Hematopoietic multipotent progenitor cell treated with erythropoietin and hydrocortisone succinate and interleukin-3 and kit ligand, for 15 days (in vitro differentiated cells): ENCODE measurements at regions not wholly inside any gene's neighbourhood (a gene's known extent, or its start where the extent isn't known, plus 50 kb on each side); places are given as distances from the start of the nearest gene placed in this dataset.
"Not testable (repeated sequence)": the region's sequence is repeated elsewhere in the genome, so short reads cannot be mapped to it uniquely, and the experiment has no call there.

Experiments
- DNase-seq: peaks from one replicate; pipeline ENCODE4 v3.0.0-alpha.2; 2015; ENCODE audit warnings: low spot score

DNA sequence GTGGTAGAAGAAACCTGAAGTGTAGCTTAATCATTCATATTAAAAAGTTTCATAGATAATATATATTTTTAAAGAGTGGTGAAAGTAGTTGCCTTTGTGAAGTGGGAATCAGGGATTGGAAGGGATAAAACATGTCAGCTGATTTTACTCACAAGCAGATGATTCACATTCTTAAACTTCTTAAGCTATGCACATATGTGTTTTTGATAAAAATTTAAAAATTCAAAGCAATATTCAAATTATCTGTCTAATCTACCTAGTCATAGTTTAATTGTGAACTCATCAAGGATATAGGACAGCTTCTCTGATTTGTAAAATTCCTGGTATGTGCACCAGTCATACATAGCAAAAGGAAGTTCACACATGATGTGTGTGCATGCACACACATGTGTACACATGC lies 520.6 kb upstream of the PITX2 start:
- no peak for DNase-seq

DNA sequence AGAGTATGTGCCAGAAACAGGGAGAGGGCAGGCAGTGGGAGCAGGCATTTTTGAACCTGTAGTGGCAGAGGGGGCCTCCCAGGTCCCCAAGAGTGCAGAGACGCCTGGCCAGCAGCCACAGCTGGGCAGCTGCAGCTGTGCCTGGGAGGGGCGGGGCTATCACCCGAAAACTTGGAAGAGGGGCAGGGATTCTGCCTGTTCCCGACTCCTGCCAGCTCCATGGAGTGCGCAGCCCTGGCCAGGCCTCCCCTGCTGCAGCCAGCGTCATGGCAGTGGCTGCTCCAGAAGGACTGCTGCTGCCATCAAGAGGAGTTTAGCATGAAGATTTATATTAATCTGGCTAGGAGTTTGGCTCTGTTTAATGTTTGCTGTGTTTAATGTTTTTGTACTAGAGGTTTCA lies 532.1 kb upstream of the PITX2 start:
- DNase-seq = no peak

DNA sequence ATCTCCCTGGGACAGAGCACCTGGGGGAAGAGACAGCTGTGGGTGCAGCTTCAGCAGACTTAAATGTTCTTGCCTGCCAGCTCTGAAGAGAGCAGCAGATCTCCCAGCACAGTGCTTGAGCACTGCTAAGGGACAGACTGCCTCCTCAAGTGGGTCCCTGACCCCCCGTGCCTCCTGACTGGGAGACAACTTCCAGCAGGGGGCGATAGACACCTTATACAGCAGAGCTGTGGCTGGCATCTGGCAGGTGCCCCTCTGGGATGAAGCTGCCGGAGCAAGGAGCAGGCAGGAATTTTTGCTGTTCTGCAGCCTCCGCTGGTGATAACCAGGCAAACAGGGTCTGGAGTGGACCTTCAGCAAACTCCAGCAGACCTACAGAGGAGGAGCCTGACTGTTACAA lies 541.7 kb upstream of the PITX2 start:
- not testable (repeated sequence) for DNase-seq

DNA sequence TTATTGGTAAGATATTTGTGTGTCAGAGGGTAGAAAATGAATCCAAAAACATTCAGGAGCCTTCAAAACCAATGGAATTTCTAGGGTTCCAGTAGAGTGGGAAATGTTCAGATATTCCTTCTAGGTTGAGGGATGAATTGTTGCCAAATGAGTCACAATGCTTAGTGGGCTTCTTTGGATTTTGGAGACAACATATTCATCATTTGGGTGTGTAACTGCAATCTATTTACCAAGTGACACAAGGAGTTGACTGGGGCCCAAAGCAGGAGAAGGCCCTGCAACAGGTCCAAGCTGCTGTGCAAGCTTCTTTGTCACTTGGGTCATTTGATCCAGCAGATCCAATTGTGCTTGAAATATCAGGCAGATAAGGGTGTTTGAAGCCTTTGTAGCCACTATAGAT lies 551.5 kb upstream of the PITX2 start:
- no peak for DNase-seq

DNA sequence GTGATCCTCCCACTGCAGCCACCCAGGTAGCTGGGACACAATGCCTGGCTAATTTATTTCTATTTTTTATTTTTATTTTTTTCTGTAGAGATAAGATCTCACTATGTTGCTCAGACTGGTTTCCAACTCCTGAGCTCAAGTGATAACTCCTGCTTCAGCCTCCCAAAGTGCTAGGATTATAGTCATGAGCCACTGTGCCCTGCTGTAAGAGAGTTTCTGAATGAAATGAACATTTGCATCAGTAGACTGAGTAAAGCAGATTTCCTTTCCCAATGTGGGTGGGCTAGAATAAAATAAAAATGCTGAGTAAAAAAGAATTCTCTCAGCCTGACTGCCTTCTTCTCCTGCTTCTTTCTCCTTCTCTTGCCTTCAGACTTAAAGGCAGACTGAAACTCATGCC lies 555.4 kb upstream of the PITX2 start:
- no peak for DNase-seq

DNA sequence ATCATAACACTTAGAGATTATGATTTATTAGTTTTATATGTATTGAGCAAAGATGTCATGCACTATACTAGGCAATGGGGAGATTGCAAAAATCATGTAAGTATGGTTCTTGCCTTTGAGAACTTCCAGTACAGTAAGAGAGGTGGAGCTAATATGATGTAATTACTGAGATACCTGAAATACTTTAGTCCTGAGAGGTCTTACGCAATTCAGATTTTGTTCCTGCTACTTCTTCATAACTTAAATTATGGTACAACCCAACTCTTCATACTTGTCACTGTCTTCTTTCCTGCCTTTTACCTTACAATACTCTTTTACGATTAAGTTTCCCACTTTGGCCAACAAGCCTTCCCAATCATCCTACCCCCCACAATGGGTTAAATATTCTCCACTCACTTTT lies 564.2 kb upstream of the PITX2 start:
- no peak for DNase-seq

DNA sequence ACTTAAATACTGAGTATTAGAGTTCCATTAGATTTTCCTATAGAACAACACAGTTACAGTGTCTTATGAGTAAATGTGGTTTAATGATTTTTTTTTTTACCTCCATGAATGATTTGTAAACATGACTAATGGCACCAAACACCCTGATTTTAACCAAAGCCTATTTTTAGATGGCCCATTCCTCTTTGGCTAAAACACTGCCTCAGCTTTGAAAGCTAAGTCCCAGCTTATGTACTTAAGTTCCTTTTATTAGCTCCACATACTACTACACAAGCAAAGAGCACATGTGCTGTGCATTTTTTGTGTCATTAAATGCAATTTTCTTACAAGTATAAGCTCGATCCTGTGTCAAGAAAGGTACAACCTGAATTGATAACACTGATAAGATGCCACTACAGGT lies 575.6 kb upstream of the PITX2 start:
- DNase-seq = no peak

DNA sequence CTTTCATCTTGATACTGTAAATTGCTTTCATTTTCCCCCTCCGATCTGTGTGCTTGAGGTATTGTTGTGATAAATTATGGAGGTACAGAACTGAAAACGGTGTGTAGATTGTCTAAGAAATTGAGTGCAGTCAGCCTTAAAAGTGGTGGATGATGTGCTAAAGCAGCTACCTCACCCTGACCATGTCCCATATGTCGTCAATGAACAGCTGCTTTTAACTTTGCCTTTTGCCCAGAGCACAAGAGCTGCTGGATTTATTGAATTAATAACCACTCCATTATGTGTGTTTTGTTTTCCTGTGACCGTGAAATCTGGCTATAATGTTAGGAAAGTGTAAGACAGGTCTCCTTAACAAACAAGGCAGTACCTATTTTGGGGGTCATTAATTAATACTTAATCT lies 581.9 kb upstream of the PITX2 start:
- no peak for DNase-seq

DNA sequence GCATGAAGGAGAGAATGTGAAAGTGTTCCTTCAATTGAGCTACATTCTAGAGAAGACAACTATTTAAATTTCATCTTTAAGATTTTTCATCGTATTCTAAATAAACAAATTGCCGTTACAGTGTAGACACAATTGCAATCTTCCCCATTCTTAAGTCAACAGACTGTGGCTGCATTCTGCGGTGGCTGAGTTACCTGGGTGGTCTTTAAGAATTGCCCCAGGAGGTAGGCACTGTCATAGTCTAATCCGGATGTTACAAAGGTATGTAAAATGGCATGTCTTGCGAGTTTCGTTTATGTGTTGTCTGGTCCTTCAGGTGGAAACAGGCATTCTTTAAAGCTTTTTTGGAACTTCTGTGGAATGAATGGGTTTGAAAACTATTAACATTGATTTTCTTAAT lies 586.1 kb upstream of the PITX2 start:
- DNase-seq = no peak

DNA sequence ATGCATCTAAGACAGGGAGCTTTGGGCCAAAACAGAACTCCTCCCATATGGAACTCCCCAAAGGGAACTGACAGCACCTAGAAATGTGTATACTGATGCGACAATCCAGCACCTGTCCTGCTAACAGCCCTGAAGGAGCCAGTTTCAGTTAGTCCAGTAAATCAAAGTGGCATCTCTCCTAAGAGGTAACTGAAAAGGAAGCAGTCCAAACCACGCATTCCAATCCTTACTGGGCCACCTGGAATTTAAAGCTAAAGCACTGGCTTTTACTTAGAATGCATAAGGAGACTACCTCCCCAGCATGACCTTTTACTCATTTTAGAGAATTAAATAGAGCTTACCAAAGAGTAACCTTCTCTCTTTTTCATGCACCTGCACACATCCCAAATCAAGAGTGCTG lies 586.8 kb upstream of the PITX2 start:
- DNase-seq = no peak

DNA sequence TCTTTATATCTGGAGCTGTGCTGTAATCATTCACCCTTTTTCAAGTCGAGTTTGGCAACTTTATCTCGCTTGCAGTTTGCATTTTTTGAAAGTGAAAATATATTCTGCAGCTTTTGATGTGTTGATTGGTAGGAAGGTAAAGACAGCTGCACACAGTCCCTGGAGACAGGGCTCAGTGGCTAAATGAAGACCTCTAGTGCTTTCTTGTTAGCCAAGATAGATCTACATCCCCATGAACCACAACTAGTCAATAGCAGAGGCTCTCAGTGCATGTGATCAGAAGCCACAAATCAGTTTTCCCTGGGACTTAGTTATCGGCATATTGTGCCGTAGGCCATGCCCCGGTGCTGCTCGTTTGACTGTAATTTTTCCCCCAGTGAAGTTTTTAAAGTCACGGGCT lies 587.7 kb upstream of the PITX2 start:
- DNase-seq = no peak

DNA sequence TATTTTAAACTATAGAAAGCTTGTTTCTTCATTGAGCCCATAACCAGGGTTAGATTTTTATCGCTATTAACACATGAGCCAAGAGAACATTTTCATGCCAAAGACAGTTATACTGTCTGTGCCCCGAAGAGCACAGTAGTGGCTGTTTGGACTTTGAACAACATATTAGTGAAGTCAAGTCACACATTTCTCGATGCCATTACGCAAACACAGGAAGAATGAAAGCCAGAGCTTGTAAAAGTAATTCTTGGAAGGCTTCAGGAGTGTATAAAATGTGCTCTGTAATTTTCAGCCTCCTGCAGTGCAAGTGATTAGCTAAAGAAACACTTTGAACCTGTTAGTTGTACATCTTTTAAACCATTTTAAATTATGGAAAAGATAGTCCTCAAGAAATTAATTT lies 590.7 kb upstream of the PITX2 start:
- no peak for DNase-seq

DNA sequence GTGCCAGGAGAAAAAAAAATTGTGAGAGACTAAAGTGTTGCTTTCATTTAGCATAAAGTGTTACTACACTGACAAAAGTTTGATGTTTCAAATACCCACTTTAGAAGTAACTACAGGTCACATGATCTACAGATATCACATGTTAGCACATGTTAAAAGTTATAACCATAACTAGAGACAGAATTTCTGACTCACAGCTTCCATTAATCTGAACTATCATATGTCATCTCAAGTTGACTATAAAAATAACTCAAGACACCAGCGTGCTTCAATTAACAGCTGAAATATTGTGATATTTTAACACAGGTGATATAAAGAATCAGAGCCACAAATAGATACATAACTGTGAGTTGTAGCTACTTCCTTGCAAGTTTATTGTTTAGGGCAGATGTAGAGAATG lies 591.5 kb upstream of the PITX2 start:
- DNase-seq = no peak

DNA sequence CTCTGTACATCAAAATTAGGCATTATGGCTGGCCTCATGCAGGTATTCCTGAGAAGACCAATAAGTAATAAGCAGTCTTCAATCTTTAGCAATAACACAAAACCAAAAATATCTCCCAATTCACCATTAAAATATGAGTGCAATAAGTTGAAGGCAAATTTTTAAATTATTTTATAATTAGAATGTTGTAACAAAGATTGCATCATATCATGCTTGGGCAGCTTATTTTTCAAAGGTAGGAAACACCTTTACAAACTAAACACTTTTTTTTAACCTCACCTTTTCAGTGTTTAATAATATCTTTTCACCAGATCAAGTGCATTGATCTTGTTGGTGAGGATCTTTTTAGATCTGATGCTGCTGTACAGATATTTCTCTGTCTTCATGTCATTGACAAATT lies 592.9 kb upstream of the PITX2 start:
- DNase-seq = no peak

DNA sequence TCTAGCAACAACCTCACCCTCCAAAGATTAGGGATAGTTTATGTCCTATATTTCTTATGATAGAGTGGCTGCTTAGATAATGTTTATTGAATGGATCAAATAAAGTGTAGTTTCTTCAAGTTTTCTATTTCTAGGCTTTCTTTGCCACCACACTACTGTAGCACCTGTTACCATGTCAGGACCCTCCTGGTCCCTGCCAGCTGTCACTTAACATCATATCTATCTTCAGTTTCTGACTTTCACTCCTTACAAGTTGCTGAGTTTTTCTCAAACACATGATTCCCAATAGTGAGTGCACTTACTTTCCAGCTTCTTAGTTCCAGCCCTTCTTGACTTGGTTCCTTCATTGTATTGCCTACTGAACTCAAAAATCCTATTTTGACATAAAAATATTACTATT lies 593.9 kb upstream of the PITX2 start:
- DNase-seq = no peak

DNA sequence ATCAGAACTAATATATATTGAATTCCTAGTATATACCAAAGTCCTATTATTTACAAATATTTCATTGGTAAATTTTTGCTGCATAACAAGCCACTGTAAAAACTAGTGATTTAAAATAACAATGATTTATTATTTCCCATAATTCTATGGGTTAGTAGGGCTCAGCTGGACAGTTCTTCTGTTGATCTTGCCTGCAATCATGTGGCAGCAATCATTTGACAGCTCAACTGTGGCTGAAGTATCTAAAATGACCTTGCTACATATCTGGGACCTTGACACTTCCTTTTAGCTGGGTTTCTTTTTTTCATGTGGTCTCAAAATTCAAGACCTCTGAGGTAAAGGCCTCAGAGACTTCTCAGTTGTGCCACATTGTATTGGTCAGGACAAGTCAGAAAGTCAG lies 598.5 kb upstream of the PITX2 start:
- DNase-seq = no peak

DNA sequence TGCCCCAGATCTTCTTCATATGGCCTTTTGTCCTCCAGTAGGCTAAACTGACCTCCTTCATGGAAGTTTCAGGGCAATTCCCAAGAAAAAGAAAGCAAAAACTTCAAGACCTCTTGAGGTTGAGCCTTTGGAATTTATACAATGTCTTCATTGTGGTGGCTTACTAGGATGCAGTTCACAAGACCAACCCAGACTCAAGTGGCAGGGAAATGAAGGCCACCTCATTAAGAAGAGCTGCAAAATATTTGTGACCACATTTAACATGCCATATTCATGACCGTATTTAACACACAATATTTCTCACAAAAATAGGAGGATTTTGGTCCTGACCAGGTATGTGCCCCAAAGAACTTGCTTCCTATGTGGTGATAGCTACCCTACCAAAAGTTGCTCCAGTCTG lies 605.5 kb upstream of the PITX2 start:
- no peak for DNase-seq

DNA sequence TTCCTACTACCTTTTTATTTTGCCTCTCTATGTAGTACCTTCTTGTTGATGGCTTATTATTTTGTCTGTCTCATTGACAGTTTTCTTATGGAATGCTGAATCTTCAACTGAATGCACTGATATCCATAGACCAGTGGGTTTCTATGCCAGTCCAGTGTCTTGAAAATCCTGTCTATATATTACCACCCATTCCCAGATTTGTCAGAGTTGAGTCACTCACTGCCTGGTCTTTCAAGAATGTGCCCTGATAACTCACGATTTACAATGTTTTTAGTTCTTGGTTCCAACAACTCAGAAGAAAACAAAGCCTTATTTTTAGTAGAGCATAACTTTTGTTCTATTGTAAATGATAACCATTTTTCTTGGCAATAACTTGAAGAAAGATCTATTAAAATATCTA lies 606.0 kb upstream of the PITX2 start:
- no peak for DNase-seq

DNA sequence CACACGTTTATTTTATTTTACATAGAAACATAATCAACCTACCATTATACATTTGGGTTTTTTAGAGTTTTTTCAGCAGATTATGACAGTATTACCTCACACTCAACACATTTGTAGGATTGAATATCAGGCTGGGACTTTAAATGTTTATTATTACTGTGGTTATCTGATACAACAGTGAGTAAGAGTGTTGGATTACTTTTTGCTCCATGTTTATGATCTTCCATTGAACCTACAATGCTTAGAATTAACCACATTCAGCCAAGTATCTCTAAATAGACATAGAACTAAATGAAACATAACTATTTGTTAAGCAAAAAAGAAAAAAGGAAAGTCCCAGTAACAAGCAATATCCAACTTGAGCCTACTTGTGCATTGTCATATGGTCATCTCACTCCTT lies 607.4 kb upstream of the PITX2 start:
- no peak for DNase-seq

DNA sequence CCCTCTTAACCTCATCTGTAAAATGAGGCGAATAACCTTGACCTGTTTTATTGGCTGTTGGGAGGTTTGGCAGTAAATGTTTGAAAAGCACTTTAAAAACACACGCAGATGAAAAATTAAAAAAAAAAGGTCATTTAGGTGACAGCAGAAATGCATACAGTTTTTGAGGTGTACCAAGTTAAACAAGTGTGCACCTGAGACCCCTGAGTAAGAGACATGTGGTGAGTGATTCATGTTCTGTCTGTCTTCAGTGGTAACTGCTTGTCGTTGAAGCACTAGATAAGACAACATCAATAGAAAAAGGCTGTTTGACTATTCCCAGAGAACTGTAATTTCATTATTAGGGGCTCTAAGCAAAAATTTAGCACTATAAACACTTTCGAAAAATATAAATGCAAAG lies 608.4 kb upstream of the PITX2 start:
- no peak for DNase-seq

DNA sequence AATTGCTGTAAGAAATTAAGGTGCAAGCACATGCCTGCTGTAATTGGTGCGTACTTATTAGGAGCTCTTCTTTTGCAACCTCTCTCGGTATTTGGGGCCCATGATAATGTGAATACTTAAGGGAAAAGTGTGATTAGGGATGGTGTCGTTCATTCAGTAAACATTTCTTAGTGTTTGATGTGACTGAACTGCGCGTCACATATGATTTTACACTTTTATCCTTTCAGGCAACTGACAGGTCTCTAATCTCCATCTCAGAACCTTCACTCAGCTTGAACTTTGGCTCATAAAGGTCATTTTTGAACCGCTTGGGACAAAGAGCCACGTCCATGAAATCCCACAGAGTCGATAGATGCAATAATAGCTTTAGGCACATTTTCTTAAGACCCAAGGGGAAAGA lies 612.1 kb upstream of the PITX2 start:
- no peak for DNase-seq

DNA sequence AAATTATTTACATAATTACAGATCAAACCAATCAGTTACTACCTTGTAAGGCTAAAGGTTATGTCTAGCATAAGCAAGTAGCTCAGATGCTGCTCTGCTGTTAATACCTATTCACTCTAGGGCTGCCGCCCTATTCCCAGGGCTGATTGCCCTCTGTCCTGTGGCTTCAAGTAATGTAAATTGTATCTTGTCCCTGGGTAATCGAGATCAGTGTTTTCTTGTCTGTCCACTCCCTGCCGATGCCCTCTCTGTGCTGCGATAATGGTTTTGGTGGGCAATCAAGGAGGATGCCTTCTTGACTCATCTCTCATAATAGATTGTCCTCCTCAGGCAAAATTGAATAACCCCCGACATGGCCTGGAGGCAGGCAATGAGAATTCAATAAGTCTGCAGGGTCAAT lies 641.0 kb upstream of the PITX2 start:
- no peak for DNase-seq

DNA sequence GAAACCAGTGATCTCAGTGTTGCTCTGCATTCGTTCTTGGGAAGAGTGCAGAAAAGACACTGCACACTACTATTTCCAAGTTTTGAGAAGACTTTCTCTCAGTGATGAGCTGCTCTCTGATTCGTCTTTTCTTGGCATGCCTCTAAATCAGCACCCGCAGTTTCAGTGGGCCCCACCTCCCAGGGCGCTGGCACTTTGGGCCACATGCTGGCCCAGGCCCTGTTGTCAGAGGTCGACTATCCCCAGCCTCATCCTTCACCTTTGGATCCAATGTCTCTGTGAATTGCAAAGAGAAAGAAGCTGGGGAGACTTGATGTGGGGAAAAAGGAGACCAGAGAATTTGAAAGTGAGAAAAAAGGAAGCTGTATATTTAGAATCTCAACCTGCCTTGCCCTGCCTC lies 644.1 kb upstream of the PITX2 start:
- no peak for DNase-seq

DNA sequence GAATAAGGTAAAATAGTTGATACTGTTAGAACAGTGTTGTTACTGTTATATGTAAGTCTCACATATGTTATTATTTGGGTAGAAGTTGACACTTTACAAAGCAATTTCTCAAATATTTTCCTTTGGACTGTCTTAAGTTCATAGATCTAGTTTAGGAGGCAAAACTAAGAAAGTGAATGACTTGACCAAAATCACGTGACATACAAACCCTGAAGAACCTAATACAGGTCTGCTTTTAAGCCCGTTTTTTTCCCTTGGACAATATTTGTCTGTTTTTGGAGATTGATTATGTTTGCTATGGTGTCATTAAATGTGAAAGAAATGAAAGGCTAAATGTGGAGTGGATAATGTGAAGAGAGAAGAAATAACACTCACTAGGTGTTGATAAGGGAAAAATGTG lies 644.9 kb upstream of the PITX2 start:
- DNase-seq = no peak

DNA sequence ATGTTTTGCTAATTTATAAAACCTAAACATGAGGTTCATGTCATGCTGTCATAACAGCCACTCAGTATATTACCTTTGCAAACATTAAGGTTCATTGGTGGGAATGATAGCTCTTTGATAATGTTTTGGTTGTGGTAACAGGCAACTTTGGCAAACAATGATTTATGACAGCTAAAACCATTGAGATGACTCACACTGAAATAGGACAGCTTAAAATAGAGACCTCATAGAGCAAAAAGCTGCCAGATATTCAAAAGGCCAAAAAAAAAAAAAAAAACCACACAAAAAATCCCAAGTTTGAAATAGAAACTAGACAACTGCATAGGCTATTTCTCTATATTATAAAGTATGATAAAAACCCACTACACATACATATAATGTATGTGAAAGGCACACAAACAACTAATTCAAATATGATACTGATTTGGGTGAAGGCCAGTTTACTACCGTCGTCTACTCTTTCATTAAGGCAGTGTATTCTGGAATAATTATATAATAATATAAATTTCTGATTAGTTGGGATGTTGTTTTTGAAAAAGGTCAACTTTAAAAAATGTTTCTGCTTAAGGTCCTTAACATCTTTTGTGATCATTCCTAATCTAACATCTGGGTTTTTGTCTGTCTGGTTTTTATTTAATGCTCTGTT lies 646.0 kb upstream of the PITX2 start:
- DNase-seq = no peak
